DMS153 treated with DMSO at 0.1 percent for 48 hours (cell line): ENCODE measurements at regions not wholly inside any gene's neighbourhood (a gene's known extent, or its start where the extent isn't known, plus 50 kb on each side); places are given as distances from the start of the nearest gene placed in this dataset.
A peak's percentile ranks its signal among the peaks of the same experiment; 100 is the strongest.

Experiments
- DNase-seq: peaks from one replicate; lab custom pipeline; 2025; ENCODE audit not compliant: unreplicated experiment; lab: John Stamatoyannopoulos, UW

DNA sequence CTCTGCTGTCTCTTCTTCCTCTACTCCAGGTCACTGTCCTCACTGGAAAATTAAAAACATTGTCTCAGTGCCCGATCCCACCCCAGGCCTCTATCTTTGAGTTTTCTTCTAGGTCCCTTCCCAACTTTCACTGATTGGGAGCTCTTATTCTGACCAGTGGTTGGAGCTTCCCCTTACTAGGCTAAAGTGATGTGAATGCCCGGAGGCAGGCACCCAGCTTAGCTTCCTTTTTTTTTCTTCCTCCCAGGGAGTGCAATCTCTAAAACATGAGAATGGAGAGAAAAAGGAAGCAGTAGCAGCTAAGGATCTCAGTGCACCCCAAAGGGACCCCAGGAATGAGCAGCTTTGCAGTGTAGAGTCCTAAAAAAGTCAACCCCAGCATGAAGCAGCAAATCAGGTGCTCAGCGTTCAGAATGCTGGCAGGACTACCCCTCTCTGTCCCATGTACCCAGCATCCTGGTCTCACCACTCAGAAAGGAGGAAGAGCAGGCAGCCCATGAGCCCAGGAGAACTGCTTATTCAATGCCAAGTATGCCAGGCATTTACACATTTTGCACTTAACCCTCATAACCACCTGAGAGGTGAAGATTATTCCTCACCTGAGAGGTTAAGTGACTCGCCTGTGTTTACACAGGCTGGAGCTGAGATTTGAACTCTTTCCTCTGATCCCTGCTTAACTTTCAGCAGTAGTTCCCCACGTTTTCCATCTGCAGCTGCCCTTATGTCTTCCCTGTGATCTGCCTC is 146.2 kb upstream of the PWP1 start:
- no peak for DNase-seq

- DNase-seq = no peak
Observed at GRCh38 chr12:107541001-107541705, 144.4 kb upstream of the PWP1 start.

- no peak for DNase-seq
Observed at GRCh38 chr12:107543416-107543815, 142.2 kb upstream of the PWP1 start.

DNA sequence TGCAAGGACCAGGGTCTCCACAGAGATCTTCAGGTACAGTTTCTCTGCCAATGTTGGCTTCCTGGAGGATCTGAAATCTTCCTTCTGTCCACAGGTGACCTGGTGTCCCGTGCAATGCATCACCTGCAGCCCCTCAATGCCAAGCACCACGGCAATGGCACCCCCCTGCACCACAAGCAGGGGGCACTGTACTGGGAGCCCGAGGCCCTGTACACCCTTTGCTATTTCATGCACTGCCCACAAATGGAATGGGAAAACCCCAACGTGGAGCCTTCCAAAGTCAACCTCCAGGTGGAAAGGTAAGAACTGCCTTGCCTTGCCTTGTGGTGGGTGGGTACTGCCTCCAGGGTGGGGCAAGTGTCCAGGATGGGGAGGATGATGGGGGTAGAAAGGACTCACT is 141.8 kb upstream of the PWP1 start:
- no peak for DNase-seq

- DNase-seq = no peak
Observed at GRCh38 chr12:107544937-107545336, 140.7 kb upstream of the PWP1 start.

DNA sequence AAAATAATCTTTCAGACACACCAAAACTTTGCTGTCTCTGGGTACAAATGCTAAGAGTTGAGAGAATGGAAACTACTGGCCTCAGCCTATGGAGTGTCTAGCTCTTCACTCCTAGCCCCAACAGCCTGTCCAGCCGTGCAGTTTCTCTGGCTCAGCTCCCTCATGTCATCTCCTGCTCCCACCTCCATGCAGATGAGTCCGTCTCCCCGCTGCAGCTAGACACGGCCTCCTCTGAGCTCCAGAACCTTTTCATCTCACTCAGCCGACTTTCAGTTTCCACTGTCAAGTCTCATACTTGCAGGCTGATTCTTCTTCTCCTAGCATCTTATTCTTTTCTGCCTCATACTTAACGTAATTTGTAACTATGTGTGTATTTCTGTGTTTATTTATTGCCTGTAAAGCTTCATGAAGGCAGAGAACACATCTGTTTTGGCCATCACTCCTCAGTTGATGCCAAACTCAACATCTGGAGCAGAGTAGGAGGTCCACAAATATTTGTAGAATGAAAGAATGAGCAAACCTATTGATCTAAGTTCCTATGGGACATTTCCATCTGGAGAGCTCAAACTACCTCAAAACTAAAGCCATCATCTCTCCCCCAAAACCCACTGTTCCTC is 139.8 kb upstream of the PWP1 start:
- no peak for DNase-seq

- DNase-seq = no peak
Observed at GRCh38 chr12:107547389-107547788, 138.2 kb upstream of the PWP1 start.

- DNase-seq = no peak
Observed at GRCh38 chr12:107549651-107550480, 135.7 kb upstream of the PWP1 start.

GRCh38 chr12:107551434-107551833 is 134.2 kb upstream of the PWP1 start:
- DNase-seq = no peak

DNA sequence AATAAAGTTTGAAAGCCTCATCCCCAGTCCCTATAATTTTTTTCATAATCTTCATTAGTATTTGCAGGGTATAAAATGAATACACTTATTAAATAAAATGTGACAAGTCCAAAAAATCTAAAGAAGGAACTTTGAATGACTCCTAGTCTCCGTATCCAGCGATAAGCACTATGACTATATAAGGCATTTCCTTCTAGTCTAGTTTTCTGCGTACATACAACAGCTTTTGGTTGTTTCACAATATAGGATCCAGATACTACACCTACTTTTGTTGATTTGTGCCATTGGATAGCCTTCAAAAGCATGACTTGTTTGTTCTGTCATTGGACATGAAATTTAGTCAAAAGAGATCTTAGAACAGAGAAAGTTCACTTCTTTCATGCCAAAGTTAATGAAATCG is 133.3 kb upstream of the PWP1 start:
- no peak for DNase-seq

DNA sequence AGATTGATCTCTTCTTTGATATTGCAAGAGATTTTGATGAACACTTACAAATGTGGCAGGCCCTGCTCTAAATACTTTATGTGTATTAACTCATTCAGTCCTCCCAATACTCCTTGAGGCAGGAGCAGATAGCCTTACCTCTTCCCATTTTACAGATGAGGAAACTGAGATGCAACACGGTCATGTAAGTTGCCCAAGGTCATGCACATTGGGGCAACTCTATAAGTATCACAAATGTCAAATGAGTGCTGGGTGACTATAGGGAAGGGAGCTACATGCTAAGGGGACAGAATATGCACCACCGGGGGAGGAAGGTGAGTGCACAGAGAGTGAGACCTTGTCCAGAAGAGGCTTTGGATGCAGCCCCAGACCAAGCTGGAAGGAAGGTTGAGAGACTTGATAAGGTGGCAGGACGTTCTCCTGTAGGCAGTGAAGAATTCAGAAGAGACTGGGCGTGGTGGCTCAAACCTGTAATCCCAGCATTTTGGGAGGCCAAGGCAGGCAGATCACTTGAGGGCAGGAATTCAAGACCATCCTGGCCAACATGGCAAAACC is 132.3 kb upstream of the PWP1 start:
- no peak for DNase-seq

GRCh38 chr12:107554941-107555340 is 130.7 kb upstream of the PWP1 start:
- DNase-seq = no peak

GRCh38 chr12:107557026-107557425 is 128.6 kb upstream of the PWP1 start:
- no peak for DNase-seq

- DNase-seq = no peak
Observed at GRCh38 chr12:107557589-107558100, 128.0 kb upstream of the PWP1 start.

GRCh38 chr12:107558141-107558815 is 127.3 kb upstream of the PWP1 start:
- DNase-seq = no peak

DNA sequence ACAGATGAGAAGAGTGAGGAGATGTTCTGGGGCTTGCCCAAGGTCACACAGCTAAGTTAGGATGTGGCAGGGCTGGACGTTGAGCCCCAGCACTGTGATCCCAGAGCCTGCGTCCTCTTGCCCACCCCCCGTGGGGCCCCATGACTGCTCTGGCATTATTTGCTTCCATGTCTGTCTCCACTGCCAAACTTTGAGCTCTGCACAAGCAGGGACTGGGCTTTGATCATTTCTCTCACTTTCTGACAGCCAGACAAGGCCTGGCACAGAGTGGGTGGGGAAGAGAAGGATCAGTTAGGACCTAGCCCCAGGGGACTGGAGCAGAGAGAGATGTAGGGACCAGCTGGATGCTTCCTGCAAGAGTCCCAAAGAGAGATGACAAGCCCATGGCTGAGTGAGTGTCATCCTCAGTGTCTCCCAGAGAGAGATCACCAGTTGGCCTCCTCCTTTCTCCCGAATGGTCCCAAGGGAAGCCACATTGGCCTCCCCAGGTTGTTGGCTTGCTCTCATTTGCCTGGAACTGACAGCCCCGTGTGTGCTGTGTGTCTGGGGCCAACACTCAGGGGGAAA is 126.7 kb upstream of the PWP1 start:
- DNase-seq = no peak

- no peak for DNase-seq
Observed at GRCh38 chr12:107560165-107560898, 125.3 kb upstream of the PWP1 start.

GRCh38 chr12:107560899-107561285 is 124.7 kb upstream of the PWP1 start:
- DNase-seq = no peak

- DNase-seq = peak; percentile 13
Observed at GRCh38 chr12:107564946-107565345, 120.7 kb upstream of the PWP1 start.
